SK-N-SH (cell line): ENCODE measurements at regions not wholly inside any gene's neighbourhood (a gene's known extent, or its start where the extent isn't known, plus 50 kb on each side); places are given as distances from the start of the nearest gene placed in this dataset.

Experiments used
- CTCF ChIA-PET: fragments of 300-600, 350-600 bp; formaldehyde crosslinking; extraction: SDS; loops from one replicate; lab custom pipeline; 2021; lab: Yijun Ruan, JAX
- POLR2A ChIA-PET: fragments of 350-600 bp; sonication (Branson Sonifier 250); formaldehyde crosslinking; extraction: SDS; loops from one replicate; lab custom pipeline; 2020; ENCODE audit warnings: antibody characterized with exemption, inconsistent platforms; lab: Yijun Ruan, JAX
- DNase-seq: peaks from one replicate; pipeline ENCODE4 v3.0.0; 2012
- H2AFZ ChIP-seq: fragments of 200-600 bp; sonication (generic); 2 replicates; pipeline ENCODE4 v1.8.1; 2016; ENCODE audit warnings: antibody characterized with exemption, mild to moderate bottlenecking, low read depth
- H3F3A ChIP-seq: fragments of 200-600 bp; sonication (generic); replicated peaks from 2 replicates; pipeline ENCODE3; 2016; ENCODE audit warnings: antibody characterized with exemption, mild to moderate bottlenecking; ENCODE audit not compliant: insufficient read depth
- H3K27ac ChIP-seq, 2 experiments: fragments of 200-500 bp in 1 of 2; fragments of 200-600 bp in 1 of 2; sonication (Bioruptor generic) in 1 of 2; sonication (generic), shearing (Covaris generic) in 1 of 2; 2 replicates each; pipeline versions ENCODE4 v1.5.1 to v1.6.1; 2014 to 2016; ENCODE audit warnings: low read depth in 2 of 2, inconsistent platforms in 1 of 2, low read length in 1 of 2, mild to moderate bottlenecking in 1 of 2, mixed read lengths in 1 of 2
- H3K27me3 ChIP-seq: fragments of 200-600 bp; sonication (generic), shearing (Covaris generic); 2 replicates; pipeline ENCODE4 v1.6.1; 2016; ENCODE audit warnings: mixed run types; ENCODE audit not compliant: insufficient read depth
- H3K36me3 ChIP-seq, 2 experiments: fragments of 200-500 bp in 1 of 2; fragments of 200-600 bp in 1 of 2; sonication (Bioruptor generic) in 1 of 2; sonication (generic) in 1 of 2; replicated peaks in 1 of 2; 2 replicates each; pipeline versions ENCODE3 to v1.5.1; 2014 to 2016; ENCODE audit warnings: low read length in 1 of 2, mild to moderate bottlenecking in 1 of 2; ENCODE audit not compliant: insufficient read depth in 2 of 2, control insufficient read depth in 1 of 2
- H3K4me1 ChIP-seq, 2 experiments: fragments of 200-500 bp in 1 of 2; fragments of 200-600 bp in 1 of 2; sonication (Bioruptor generic) in 1 of 2; sonication (generic), shearing (Covaris generic) in 1 of 2; 2 replicates each; pipeline versions ENCODE4 v1.5.1 to v1.6.1; 2014 to 2016; ENCODE audit warnings: low read depth in 1 of 2, low read length in 1 of 2, mixed run types in 1 of 2; ENCODE audit not compliant: insufficient read depth in 2 of 2, control insufficient read depth in 1 of 2
- H3K4me2 ChIP-seq: fragments of 200-600 bp; sonication (generic), shearing (Covaris generic); 2 replicates; pipeline ENCODE4 v1.6.1; 2017; ENCODE audit warnings: mixed run types
- H3K4me3 ChIP-seq, 2 experiments: fragments of 200-500 bp in 1 of 2; fragments of 200-600 bp in 1 of 2; sonication (Bioruptor generic) in 1 of 2; sonication (generic), shearing (Covaris generic) in 1 of 2; 2 replicates each; pipeline versions ENCODE4 v1.5.1 to v1.8.1; 2014 to 2016; ENCODE audit warnings: low read depth in 2 of 2, inconsistent platforms in 1 of 2, low read length in 1 of 2, mild to moderate bottlenecking in 1 of 2, mixed read lengths in 1 of 2, moderate library complexity in 1 of 2
- H3K79me2 ChIP-seq: fragments of 200-600 bp; sonication (generic); 2 replicates; pipeline ENCODE4 v1.8.1; 2017; ENCODE audit warnings: mild to moderate bottlenecking; ENCODE audit not compliant: insufficient read depth
- H3K9ac ChIP-seq: fragments of 200-600 bp; sonication (generic); 2 replicates; pipeline ENCODE4 v1.6.1; 2017; ENCODE audit warnings: mixed run types
- H3K9me2 ChIP-seq: fragments of 200-600 bp; sonication (generic); 2 replicates; pipeline ENCODE4 v1.6.1; 2017; ENCODE audit warnings: mixed run types
- H3K9me3 ChIP-seq: fragments of 200-600 bp; sonication (generic); 2 replicates; pipeline ENCODE4 v1.6.1; 2017; ENCODE audit warnings: mixed run types, mild to moderate bottlenecking, moderate library complexity
- H4K20me1 ChIP-seq: fragments of 200-600 bp; sonication (generic); 2 replicates; pipeline ENCODE4 v1.6.1; 2017; ENCODE audit warnings: mild to moderate bottlenecking, mixed run types; ENCODE audit not compliant: insufficient read depth
- CHD2 ChIP-seq: fragments of 150-350 bp; IDR thresholded peaks from 2 replicates; pipeline ENCODE4 v1.6.1; 2018; ENCODE audit warnings: low read length; ENCODE audit not compliant: partially characterized antibody
- ELF1 ChIP-seq: IDR thresholded peaks from 2 replicates; pipeline ENCODE4 v1.4.0; 2012
- EP300 ChIP-seq, 2 experiments: IDR thresholded peaks; 2 replicates each; pipeline versions ENCODE4 v1.4.0 to v1.6.1; 2012; ENCODE audit warnings: borderline replicate concordance in 1 of 2, low read depth in 1 of 2, low read length in 1 of 2
- FOSL2 ChIP-seq: IDR thresholded peaks from 2 replicates; pipeline ENCODE4 v1.4.0; 2012; ENCODE audit warnings: low read depth, mild to moderate bottlenecking, moderate library complexity, borderline replicate concordance
- GABPA ChIP-seq: IDR thresholded peaks from 2 replicates; pipeline ENCODE4 v1.4.0; 2012; ENCODE audit warnings: low read depth, mild to moderate bottlenecking
- GATA2 ChIP-seq: sonication (generic); formaldehyde crosslinking; IDR thresholded peaks from 2 replicates; pipeline ENCODE4 v1.5.0; 2020; ENCODE audit warnings: mild to moderate bottlenecking, missing genetic modification reagents
- NFIC ChIP-seq: IDR thresholded peaks from 2 replicates; pipeline ENCODE4 v1.4.0; 2012; ENCODE audit warnings: borderline replicate concordance
- PBX3 ChIP-seq: IDR thresholded peaks from 2 replicates; pipeline ENCODE4; 2012
- RCOR1 ChIP-seq: fragments of 150-350 bp; IDR thresholded peaks from 2 replicates; pipeline ENCODE4 v1.6.1; 2017; ENCODE audit warnings: antibody characterized with exemption, low read length
- SIN3A ChIP-seq: IDR thresholded peaks from 2 replicates; pipeline ENCODE4 v1.6.1; 2012; ENCODE audit warnings: low read depth, mild to moderate bottlenecking, low read length, moderate library complexity, borderline replicate concordance
- YY1 ChIP-seq: IDR thresholded peaks from 2 replicates; pipeline ENCODE4 v1.4.0; 2012; ENCODE audit warnings: low read depth, mild to moderate bottlenecking
- WGBS: methylation state at CpG from one replicate; pipeline ENCODE4 v1.1.6; 2017; ENCODE audit warnings: low lambda C conversion rate; 5-methylcytosine and 5-hydroxymethylcytosine counted together
- TF ChIP-seq, protein P1 (sequence below): fragments of 200-600 bp; sonication (generic); IDR thresholded peaks from 2 replicates; pipeline ENCODE4 v1.6.1; 2017; ENCODE audit warnings: antibody characterized with exemption, mild to moderate bottlenecking, moderate library complexity
- TF ChIP-seq, protein P2 (sequence below): IDR thresholded peaks from 2 replicates; pipeline ENCODE4 v1.6.1; 2012; ENCODE audit warnings: mild to moderate bottlenecking, low read depth, low read length, moderate library complexity
- TF ChIP-seq, protein P3 (sequence below): IDR thresholded peaks from 2 replicates; pipeline ENCODE4 v1.4.0; 2012; ENCODE audit warnings: low read depth, borderline replicate concordance

DNA sequence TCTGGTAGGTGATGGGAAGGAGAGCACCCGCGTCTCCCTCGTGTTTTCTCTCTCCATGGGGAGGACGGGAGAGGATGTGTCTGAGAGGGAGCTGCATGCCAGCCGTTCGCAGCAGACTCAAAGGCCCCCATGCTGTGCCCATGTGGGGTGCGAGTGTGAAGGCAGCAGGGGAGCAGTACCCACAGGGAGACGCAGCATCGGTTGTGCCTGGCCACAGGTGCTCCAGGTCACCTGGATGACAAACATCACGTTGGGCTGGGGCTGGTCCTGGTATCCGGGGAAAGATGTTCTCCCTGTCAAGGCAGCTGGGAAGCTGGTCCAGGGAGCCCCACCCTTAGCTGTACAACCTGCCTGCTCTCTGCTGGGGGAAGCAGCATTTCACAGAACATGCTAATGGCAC is 119.5 kb upstream of the SALL3 start:
- H3K9ac ChIP-seq = no peak overlapping the region
- POLR2A ChIA-PET = no interaction called here
- H3F3A ChIP-seq = no peaks in the 10 kb centered on the region
- WGBS = 9% methylated on average over 9 of the region's 11 CpGs
- no peaks in the 10 kb centered on the region for H3K36me3 ChIP-seq
- peaks cover 70% of the 10 kb centered on the region for H3K27me3 ChIP-seq
- H3K4me3 ChIP-seq = no peak overlapping the region
- DNase-seq = no peak
- H3K4me1 ChIP-seq = no peaks in the 10 kb centered on the region
- H3K27ac ChIP-seq = no peak overlapping the region
- H3K9me3 ChIP-seq = no peaks in the 10 kb centered on the region
- no peak overlapping the region for H3K4me2 ChIP-seq
- H4K20me1 ChIP-seq = no peaks in the 10 kb centered on the region
- H3K79me2 ChIP-seq = no peaks in the 10 kb centered on the region
- TF ChIP-seq SIN3A (no peak), ELF1 (no peak), CHD2 (no peak), YY1 (no peak), RCOR1 (no peak), PBX3 (no peak), GATA2 (CRISPR knock-in tag) (no peak), FOSL2 (no peak), NFIC (no peak), EP300 (IDR thresholded peaks at IDR 0.05; ENCODE audit: borderline replicate concordance in 1 of 2, low read depth in 1 of 2, low read length in 1 of 2) (no peak), GABPA (no peak)
- TF ChIP-seq, protein P1, sequence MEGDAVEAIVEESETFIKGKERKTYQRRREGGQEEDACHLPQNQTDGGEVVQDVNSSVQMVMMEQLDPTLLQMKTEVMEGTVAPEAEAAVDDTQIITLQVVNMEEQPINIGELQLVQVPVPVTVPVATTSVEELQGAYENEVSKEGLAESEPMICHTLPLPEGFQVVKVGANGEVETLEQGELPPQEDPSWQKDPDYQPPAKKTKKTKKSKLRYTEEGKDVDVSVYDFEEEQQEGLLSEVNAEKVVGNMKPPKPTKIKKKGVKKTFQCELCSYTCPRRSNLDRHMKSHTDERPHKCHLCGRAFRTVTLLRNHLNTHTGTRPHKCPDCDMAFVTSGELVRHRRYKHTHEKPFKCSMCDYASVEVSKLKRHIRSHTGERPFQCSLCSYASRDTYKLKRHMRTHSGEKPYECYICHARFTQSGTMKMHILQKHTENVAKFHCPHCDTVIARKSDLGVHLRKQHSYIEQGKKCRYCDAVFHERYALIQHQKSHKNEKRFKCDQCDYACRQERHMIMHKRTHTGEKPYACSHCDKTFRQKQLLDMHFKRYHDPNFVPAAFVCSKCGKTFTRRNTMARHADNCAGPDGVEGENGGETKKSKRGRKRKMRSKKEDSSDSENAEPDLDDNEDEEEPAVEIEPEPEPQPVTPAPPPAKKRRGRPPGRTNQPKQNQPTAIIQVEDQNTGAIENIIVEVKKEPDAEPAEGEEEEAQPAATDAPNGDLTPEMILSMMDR = no peak
- TF ChIP-seq, protein P2, sequence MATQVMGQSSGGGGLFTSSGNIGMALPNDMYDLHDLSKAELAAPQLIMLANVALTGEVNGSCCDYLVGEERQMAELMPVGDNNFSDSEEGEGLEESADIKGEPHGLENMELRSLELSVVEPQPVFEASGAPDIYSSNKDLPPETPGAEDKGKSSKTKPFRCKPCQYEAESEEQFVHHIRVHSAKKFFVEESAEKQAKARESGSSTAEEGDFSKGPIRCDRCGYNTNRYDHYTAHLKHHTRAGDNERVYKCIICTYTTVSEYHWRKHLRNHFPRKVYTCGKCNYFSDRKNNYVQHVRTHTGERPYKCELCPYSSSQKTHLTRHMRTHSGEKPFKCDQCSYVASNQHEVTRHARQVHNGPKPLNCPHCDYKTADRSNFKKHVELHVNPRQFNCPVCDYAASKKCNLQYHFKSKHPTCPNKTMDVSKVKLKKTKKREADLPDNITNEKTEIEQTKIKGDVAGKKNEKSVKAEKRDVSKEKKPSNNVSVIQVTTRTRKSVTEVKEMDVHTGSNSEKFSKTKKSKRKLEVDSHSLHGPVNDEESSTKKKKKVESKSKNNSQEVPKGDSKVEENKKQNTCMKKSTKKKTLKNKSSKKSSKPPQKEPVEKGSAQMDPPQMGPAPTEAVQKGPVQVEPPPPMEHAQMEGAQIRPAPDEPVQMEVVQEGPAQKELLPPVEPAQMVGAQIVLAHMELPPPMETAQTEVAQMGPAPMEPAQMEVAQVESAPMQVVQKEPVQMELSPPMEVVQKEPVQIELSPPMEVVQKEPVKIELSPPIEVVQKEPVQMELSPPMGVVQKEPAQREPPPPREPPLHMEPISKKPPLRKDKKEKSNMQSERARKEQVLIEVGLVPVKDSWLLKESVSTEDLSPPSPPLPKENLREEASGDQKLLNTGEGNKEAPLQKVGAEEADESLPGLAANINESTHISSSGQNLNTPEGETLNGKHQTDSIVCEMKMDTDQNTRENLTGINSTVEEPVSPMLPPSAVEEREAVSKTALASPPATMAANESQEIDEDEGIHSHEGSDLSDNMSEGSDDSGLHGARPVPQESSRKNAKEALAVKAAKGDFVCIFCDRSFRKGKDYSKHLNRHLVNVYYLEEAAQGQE = no peak
- TF ChIP-seq, protein P3, sequence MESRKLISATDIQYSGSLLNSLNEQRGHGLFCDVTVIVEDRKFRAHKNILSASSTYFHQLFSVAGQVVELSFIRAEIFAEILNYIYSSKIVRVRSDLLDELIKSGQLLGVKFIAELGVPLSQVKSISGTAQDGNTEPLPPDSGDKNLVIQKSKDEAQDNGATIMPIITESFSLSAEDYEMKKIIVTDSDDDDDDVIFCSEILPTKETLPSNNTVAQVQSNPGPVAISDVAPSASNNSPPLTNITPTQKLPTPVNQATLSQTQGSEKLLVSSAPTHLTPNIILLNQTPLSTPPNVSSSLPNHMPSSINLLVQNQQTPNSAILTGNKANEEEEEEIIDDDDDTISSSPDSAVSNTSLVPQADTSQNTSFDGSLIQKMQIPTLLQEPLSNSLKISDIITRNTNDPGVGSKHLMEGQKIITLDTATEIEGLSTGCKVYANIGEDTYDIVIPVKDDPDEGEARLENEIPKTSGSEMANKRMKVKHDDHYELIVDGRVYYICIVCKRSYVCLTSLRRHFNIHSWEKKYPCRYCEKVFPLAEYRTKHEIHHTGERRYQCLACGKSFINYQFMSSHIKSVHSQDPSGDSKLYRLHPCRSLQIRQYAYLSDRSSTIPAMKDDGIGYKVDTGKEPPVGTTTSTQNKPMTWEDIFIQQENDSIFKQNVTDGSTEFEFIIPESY = no peak
- CTCF ChIA-PET = interaction anchor here (1.8 kb wide), 1 partner anchor 19 kb away, joined by 8 read pairs; no protein-coding TSS in a partner anchor
- H3K9me2 ChIP-seq = no peaks in the 10 kb centered on the region
- H2AFZ ChIP-seq = no peak overlapping the region
